Adrenal gland (tissue), 5 donors: ENCODE measurements at regions not wholly inside any gene's neighbourhood (a gene's known extent, or its start where the extent isn't known, plus 50 kb on each side); places are given as distances from the start of the nearest gene placed in this dataset.

Experiments used
- POLR2A ChIP-seq, 2 donors: fragments of 450-650 bp; IDR thresholded peaks; one replicate each; pipeline ENCODE4 v1.6.1; 2017; ENCODE audit warnings: antibody characterized with exemption in 2 of 2, mild to moderate bottlenecking in 2 of 2, moderate library complexity in 1 of 2
- TF ChIP-seq, protein P1 (sequence below), 6 experiments: fragments of 450-650 bp in 4 of 6; fragments of 200-600 bp in 2 of 6; sonication (generic) in 1 of 6; IDR thresholded peaks; 1 replicate in 5 of 6; 2 replicates in 1 of 6; pipeline versions ENCODE4 v1.5.1 to v1.8.0; 2016 to 2021; ENCODE audit warnings: antibody characterized with exemption in 6 of 6, mild to moderate bottlenecking in 2 of 6, moderate library complexity in 1 of 6
- donor health status: DM: no; HTN: no; CAD: no.

DNA sequence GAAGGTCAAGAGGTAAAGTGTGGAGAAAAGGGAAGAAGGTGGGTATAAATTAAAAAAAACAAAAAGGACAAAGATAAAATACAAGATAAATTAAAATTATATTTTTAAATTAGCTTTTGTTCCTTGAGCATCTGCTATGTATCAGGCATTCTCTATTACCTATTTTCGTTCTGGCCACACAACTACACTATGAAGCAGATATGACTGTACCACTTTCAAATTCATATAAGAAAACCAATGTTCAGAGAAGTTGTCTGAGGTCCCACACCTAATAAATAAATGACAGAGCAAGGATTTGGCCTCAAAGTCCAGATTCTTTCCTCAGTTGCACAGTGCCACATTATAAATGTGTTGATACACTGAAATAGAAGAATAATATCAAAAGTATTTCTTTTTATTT lies 103.8 kb upstream of the PCDH15 start:
- TF ChIP-seq, protein P1, sequence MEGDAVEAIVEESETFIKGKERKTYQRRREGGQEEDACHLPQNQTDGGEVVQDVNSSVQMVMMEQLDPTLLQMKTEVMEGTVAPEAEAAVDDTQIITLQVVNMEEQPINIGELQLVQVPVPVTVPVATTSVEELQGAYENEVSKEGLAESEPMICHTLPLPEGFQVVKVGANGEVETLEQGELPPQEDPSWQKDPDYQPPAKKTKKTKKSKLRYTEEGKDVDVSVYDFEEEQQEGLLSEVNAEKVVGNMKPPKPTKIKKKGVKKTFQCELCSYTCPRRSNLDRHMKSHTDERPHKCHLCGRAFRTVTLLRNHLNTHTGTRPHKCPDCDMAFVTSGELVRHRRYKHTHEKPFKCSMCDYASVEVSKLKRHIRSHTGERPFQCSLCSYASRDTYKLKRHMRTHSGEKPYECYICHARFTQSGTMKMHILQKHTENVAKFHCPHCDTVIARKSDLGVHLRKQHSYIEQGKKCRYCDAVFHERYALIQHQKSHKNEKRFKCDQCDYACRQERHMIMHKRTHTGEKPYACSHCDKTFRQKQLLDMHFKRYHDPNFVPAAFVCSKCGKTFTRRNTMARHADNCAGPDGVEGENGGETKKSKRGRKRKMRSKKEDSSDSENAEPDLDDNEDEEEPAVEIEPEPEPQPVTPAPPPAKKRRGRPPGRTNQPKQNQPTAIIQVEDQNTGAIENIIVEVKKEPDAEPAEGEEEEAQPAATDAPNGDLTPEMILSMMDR (IDR thresholded peaks at IDR 0.05) = no peak
- TF ChIP-seq POLR2A (IDR thresholded peaks at IDR 0.05) = no peak
